SKM-1 treated with dmso at 0.1 percent for 144 hours (cell line): ENCODE measurements at regions not wholly inside any gene's neighbourhood (a gene's known extent, or its start where the extent isn't known, plus 50 kb on each side); places are given as distances from the start of the nearest gene placed in this dataset.

Experiments
- DNase-seq: peaks from one replicate; lab custom pipeline; 2025; ENCODE audit not compliant: unreplicated experiment; lab: John Stamatoyannopoulos, UW

DNA sequence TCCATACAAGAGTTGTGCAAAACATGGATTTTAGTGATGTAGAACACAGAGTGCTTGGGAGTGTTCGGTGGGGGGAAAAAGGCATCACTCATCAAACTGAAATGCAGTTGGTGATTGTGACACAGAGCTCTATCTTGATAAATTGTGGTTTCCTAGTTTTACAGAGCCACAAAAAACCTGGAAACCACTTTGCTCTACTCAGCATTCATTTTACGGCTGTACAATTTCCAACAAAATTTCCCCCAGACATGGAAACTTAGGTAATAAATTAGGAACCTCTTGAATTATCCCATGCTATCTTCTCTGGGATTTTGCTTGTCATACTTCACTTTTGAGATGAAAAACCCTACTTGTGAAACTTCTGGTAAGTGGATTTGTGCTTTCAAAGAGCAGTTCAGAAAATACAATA, 614.9 kb upstream of the FZD8 start:
- no peak for DNase-seq

DNA sequence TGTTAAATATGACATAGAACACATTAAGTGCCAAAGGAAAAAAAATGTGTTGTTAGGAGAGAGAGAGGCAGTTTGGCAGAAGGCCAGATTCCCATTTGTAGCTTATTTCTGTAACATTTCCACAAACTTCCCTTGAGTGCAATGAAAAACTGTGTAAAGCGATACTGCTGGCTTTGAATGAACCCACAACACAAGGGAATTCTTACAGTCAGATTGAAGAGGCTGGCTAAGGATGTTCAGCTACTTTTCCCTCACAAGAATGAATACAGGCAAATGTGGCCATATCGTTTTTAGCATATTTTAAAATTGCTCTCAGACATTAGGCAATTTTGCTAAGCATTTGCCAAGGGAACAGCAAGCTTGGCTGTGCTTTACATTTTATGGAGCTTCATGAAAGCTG, 614.1 kb upstream of the FZD8 start:
- no peak for DNase-seq

DNA sequence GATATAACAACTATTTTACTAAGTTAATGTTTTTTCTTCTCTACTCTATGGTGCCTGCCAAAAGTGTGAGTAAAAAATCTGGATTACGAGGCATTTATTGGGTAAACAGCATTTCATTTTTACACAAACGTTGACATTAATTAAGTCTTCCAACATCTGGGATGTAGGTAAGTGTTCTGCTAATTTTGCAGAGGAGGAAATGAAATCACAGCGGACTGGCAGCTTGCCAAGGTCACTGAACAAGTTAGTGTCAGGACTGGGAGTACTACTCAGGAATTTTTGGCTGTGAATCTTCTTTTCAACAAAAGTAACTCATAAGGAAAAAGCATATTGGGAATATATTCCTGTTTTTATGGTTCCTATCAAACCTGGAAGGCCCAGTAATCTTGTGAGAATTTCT, 612.1 kb upstream of the FZD8 start:
- no peak for DNase-seq

DNA sequence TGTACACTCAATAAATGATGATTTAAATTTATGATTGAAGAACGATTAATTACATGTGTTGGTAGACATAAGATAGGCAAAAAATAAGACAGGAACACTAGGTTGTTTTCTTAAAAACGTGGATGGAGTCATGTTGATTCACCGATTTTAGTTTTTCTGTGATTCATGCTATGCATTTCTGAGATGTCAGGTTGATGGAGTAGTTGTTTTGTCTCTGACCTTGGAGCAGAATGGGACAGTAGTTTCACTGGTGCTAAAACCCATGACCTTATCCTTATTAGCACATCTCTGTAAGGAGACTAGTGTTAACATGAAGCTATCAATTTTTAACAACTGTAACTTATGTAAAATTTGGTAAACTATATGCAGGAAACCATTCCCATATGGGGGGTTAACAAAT, 611.6 kb upstream of the FZD8 start:
- no peak for DNase-seq

DNA sequence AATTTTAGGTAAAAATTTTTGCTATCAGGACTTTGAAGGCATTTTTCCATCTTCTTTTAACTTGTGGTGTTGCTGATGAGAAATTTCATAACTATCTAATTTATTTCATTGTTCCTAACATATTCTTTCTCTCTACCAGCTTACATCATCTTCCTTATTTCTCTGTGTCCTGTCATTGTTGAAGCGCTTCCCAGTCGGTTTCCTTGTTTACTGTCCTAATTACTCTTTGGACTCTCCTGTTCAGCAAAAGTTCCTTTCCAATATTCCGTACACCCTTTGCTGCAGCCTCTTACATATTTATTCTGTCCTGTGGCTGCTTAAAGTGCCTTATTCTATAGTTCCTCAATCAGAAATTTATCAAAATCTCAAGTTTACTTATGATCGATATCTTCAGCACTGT, 609.0 kb upstream of the FZD8 start:
- no peak for DNase-seq

DNA sequence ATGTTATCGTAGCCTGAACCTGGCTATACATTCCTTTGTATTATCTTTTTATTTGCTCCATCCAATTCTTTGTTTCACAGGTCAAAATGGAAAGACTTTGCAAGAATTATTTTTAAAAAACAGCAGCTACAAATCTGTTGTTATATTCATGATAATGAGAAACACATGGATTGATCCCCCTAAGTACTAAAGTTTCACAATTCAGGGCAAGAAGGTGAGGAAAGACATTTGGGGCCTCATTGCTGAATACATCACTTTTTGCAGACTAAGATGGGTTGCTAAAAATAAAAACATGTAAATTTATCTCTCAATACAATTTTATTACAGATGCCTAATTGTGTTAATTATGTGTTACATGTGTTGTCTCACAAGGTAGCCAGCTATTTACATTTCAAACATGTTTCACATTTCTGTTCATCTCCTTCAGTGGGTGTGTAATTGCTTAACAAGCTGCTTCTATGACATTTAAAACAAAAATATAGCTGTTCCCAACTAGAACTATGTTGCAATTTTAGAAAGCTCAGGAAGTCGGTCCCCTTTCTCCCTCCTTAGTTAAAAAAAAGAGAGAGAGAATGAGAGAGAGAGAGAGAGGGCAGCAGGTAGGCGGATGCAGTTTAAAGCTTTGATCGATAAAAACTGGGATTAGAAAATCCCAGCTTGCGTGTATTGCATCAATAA, 606.3 kb upstream of the FZD8 start:
- no peak for DNase-seq

DNA sequence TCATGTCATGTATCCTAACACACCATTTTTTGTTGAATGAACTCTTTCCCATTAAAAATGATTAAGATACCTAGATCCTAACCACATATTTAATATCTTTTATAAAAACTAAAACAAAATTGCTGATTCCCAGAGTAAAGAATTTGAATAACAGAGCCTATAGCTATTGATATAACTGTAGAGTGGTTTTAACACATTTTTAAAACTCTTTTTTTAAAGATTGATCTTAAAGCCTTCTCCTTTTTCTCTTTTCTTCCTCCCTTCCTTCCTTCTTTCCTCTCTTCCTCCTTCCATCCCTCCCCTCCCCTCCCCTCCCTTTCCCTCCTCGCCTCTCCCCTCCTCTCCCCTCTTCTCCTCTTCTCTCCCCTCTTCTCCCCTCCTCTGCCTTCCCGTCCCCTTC, 605.4 kb upstream of the FZD8 start:
- DNase-seq, result no peak

DNA sequence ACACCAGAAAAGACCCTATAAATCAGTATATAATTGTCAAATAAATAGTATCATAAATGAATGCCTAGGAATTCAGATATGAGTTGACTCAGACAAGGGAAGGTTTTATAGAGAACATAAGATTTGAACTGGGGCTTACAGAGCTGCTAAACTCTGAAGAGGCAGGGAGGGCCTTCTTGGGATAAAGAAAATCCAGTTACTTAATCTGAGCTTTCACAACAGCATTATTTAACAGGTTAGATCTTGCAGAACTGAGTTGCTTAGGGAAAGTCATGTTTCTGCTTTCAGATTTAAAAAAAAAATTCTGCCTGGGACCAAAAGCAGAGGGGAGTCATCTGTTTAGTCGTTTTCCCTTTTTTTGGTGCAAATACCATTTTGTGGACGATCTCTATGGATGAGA, 594.8 kb upstream of the FZD8 start:
- no peak for DNase-seq

DNA sequence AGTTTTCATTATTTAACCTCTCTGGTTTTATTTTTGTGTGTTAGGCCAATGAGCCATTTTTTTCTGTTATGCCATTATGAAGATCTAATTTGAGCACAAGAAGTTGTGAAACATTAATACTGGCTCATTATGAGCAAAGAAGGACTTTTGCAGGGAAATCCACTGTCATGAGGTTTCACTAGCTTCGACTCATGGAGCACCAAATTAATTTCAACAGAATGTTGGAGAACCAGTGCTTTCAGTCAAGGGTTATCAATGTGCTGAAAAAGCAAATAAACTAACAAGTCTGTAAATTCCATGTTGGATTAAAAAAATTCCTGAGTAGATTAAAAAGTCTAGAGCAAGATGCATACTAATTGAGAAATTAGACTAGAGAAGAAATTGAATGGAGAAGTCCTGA, 594.2 kb upstream of the FZD8 start:
- no peak for DNase-seq

DNA sequence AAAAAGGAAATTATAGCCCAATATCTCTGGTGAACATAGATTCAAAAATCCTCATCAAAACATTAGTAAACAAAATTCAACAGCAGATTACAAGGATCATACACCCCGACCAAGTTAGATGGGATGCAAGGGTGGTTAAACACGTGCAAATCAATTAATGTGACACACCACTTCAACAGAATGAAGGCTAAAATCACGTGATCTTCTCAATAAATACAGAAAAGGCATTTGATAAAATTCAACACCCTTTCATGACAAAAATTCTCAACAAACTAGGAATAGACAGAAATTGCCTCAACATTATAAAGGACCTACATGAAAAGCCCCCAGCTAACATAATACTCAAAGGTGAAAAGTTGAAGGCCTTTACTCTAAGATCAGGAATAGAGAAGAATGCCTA, 590.8 kb upstream of the FZD8 start:
- no peak for DNase-seq

DNA sequence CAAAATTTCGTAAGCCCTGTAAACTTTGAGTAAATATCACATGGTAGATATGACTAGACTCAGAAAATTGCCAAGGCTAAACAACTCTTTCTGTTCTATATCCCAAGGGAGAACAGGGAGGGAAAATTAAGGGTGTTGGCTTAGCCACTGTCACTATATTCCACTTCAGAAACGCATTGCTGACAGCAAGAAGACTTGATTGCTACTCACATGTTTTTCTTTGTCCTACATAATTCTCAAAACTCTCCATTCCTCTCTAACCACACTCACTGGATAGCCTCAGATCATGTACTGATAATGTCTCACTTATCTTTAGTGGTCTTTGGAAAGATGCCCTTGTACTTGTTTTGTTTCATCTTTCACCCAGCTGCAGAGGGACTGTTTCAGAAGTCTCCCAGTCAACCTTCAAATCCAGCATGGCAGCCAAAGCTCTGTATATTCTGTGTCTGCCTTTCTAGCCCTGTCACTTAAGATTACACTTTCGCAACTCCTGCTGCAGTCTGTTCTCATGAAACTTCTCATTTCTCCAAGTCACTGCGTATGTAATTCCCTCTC, 582.4 kb upstream of the FZD8 start:
- DNase-seq, result peak; percentile 10

DNA sequence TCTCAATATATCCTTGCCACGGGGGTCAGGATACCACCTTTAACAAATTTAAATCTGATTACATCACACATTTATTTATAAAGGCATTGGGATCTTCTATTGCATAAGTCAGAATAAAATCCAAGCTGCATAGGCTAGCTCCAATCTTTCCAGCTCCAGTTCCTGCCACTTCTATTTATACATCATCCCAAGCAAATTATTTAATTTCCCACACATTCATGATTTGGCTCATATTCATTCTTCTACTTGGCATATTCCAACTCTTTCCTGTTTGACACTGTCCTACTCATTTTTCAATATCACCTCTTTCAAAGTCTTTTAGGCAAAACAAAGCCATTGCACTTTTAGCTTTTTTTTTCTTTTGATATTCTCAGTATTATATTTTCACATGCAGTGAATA, 579.0 kb upstream of the FZD8 start:
- DNase-seq, result no peak

DNA sequence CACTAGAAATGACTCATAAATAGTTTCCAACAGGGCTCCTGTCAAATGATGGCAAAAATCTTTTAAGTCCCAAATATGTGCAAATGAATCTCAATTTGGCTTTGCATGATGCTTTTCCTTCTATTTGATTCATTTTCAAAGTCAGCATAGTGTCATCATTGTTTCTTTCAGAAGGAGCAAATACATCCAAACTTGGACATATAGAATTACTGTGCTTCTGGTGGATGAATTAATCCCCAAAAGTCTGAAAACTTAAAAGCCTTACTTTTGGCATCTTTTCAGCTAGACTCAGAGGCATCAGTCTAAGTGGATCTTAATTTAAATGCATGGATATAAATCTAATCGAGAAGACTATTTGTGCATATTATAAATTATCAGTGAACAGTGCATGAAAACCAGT, 578.1 kb upstream of the FZD8 start:
- DNase-seq, result no peak

DNA sequence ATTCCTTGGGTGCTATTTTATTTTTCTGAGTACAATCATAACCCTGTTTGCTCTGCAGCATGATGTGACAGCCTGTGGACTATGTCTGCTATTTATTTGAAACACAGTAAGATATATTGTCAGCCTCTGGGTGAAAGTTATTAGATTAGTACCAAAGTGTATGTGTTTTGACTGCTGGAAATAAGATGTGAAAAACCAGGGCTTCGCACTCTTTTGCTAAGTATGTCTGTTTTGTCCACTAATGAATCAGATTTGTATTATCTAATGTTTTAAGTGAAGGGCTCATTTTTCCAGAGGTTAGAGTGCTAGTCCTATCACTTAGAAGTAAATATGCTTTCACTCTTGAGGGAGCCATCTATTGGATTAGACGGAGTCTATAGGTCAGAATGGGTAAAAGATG, 569.8 kb upstream of the FZD8 start:
- DNase-seq, result no peak

DNA sequence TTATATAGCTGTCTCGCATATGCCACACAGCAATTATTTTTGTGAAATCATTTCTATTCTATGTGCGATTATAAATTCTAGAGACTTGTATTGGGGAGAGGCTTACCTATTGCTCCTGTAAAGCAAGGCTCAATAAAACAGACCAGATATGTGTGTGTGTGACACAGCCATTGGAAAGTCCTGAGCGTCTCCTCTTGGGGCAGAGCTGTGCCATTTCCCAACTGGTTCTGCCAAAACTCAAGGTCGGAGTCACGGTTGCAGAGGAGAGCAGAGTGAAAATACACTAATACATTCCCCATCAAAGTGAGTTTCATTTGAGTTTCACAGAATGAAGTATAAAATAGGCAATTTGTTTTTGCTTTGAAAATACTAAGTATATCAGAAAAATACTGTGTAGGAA, 567.4 kb upstream of the FZD8 start:
- no peak for DNase-seq

DNA sequence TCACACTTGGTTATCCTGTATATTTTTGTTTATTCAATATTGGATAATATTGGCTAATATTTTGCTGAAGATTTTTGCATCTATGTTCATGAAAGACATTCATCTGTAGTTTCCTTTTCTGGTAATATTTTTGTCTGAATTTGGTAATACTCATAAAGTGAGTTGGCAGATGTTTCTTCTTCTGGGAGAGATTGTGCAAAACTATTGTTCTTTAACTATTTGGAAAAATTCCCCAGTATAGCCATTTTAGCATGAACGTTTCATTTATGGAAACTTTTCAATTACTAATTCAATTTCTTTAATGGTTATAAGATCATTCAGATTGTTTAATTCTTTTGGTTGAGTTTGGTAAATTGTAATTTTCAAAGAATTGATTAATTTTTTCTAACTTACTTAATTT, 560.8 kb upstream of the FZD8 start:
- no peak for DNase-seq

DNA sequence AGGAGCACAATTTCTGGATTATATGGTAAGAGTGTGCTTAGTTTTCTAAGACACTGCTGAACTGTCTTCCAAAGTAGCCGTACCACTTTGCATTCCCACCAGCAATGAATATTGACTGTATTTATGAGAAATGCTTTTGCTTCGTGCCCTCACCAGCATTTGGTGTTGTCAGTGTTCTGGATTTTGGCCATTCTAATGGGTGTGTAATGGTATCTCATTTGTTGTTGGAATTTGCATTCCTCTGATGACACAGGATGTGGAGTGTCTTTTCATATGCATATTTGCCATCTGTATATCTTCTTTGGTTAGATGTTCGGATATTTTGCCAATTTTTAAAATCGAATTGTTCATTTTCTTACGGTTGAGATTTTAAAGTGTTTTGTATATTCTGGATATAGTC, 558.5 kb upstream of the FZD8 start:
- no peak for DNase-seq

DNA sequence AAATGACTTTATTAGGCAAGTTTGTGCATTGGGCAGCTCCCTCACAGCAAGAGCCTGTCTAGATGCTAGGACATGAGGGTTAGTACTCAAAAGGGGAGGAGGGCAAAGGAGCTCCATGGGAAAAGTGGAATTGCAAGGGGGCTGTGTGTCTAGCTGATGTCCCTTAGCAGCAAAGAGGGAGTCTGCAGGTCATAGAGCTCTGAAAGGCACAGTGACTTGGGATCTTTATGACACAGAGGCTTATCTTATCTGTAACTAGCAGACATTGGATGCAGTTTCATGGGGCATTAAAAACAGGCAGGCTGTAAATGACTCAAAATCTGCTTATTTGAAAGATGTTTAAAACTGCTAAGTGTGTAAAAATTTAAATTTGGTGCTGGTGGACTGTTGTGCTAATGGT, 556.2 kb upstream of the FZD8 start:
- no peak for DNase-seq

DNA sequence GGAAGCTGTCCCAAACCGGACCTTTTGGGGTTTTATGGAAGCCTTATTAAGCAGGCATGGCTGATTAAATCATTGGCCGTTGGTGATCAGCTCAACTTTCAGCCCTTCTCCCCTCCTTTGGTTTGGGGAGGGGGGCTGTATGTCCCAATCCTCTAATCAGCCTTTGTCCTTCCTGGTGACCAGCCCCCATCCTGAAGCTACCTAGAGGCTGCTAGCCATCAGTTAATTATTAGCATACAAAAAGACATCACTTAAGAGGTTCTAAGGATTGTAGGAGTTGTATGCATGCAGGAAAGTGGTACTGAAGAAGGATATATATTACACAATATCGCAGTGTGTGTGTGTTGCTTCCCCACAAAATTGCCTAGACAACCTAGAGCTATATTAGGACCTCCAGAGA, 553.3 kb upstream of the FZD8 start:
- no peak for DNase-seq

DNA sequence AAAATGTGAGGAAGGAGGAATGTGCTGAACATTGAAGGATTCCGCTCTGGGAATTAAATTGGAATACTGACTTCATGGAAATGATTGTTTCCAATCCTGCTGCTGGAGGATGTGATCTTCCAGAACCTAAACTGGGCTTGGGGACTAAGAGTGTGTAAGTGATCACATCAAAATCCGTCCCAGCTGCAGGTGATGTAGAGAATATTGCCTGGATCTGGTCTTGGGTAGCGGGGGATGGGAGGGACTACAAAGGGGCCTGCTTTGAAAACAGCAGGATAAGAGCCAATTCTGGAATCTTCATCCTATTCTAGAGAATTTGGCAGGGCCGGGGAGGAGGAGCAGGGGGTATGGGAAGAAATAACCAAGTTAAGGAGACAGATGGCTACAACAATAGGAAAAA, 552.2 kb upstream of the FZD8 start:
- DNase-seq, result no peak

DNA sequence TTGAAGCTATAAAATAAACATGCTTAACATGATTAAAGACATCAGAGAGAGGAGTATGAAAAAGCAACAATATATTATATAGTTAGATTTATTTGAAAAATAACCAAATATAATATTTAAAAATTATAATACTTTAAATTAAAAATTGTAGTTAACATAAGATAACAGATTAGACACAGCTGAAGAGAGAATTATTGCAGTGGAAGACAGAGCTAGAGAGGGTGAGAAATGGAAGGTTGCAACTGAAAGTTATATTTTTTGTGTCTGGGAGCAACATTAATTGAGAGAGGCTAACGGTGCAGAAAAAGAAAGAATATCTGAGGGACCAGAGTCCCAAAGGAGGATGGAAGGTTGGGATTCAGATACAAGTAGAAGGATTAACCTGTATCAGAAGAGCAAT, 548.9 kb upstream of the FZD8 start:
- DNase-seq, result no peak

DNA sequence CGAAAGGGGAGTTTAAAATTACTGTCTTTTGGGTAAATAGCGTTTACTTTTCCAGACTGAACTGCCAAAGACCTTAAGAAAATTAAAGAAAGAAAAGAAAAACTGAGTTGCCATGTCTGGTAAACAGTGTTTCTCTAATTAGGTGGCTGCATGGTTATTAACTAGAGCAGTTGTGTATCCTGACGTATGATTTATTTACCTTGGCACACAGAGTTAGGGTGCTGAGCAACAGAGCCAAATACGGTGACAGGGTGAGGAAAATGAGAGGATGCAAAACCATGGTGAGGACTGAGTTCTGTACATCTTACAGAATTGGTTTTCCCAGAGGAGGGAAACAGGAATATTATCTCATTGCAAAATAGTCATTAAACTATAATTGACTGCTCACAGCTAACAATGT, 546.4 kb upstream of the FZD8 start:
- DNase-seq, result no peak

DNA sequence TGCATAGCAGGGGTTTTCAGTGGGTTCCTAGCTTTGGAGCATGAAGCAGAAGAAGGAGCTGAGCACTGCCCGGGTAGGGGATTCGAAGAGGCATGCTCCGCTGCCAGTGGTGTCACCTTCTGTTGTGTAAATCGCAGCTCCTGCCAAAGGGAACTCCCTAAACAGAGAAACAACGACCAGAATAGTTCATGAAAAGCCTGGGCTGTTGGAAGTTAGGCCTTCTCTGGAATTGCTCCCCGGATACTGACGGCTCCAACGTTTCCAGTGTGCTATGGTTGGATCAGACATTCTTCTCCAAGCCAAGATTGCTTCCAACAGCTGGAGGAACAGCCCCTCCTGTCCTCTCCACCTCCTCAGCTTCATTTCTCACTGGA, 546.0 kb upstream of the FZD8 start:
- DNase-seq, result no peak
